ENCODE measurements at regions not wholly inside any gene's neighbourhood (a gene's known extent, or its start where the extent isn't known, plus 50 kb on each side); places are given as distances from the start of the nearest gene placed in this dataset.

GRCh38 chr4:61079976-61080375 is 120.2 kb upstream of the ADGRL3 start:
- Histone ChIP-seq H4K20me1 (ENCODE audit: control insufficient read depth, insufficient read depth) (no peaks in the 10 kb centered on the region), H3K79me2 (ENCODE audit: control insufficient read depth, insufficient read depth, low read length) (no peaks in the 10 kb centered on the region), H3K36me3 (ENCODE audit: control insufficient read depth in 2 of 2, insufficient read depth in 2 of 2, low read length in 1 of 2) (no peaks in the 10 kb centered on the region), H3K9me3 (replicated peaks; ENCODE audit: control insufficient read depth, insufficient read depth, low read length) (no peaks in the 10 kb centered on the region), H3K27me3 (replicated peaks in 1 of 2; ENCODE audit: control insufficient read depth in 2 of 2, insufficient read depth in 2 of 2, low read length in 1 of 2) (no peaks in the 10 kb centered on the region), H3K9ac (ENCODE audit: control insufficient read depth, insufficient read depth, low read length) (no peak overlapping the region), H2AFZ (ENCODE audit: control insufficient read depth, low read depth, low read length) (no peak overlapping the region), H3K4me1 (ENCODE audit: control insufficient read depth, insufficient read depth, low read length) (no peaks in the 10 kb centered on the region), H3K4me3 (no peak overlapping the region), H3K4me2 (ENCODE audit: control insufficient read depth, insufficient read depth) (no peak overlapping the region), H3K27ac (ENCODE audit: control insufficient read depth, insufficient read depth) (no peak overlapping the region)
- CTCF ChIA-PET: no interaction called here
- intact Hi-C loops (cut with micrococcal nuclease; ENCODE audit: unreplicated experiment): no loop called here
- in situ Hi-C loops (cut with MboI): no loop called here
- no peak for TF ChIP-seq REST (IDR thresholded peaks at IDR 0.05; ENCODE audit: low read depth, low read length)
- no peak for FAIRE-seq
- POLR2A ChIA-PET: no interaction called here
- RAD21 ChIA-PET (ENCODE audit: unreplicated experiment): no interaction called here
- ATAC-seq: no peak
- no TSS peak for BruUV-seq (replicated peaks)
- 23% methylated on average over 2 of the region's 2 CpGs for WGBS (ENCODE audit: insufficient coverage, insufficient replicate concordance, low lambda C conversion rate, missing lambda C conversion rate)
- no peak for DNase-seq (ENCODE audit: low read depth, low spot score)
- SMC1A ChIA-PET (ENCODE audit: uncharacterized antibody, unreplicated experiment): interaction anchor here (1.0 kb wide), 1 partner anchor 19 kb away, joined by 3 read pairs; no protein-coding TSS in a partner anchor

DNA sequence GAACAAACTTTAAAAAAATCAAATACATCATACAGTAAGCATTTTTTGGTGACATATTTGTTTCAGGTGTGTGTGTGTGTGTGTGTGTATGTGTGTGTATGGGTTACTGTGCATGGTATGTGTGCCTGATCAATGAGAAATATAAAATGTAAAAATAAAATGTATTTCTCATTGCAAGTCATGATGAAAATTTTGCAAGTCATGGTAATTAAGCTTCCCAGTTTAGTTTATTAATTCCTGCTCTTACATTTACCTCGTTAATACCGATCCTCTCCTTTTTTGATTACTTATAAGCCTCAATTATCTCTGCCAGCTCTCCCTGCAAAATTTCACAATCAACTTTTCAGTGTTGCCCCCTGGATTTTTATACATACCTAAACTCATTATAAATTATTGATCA is 114.6 kb upstream of the ADGRL3 start:
- ChIA-PET CTCF (no interaction called here), POLR2A (no interaction called here), RAD21 (ENCODE audit: unreplicated experiment) (no interaction called here), SMC1A (ENCODE audit: uncharacterized antibody, unreplicated experiment) (no interaction called here)
- H3K36me3 ChIP-seq (ENCODE audit: control insufficient read depth in 2 of 2, insufficient read depth in 2 of 2, low read length in 1 of 2): no peaks in the 10 kb centered on the region
- in situ Hi-C loops (cut with MboI): no loop called here
- no peaks in the 10 kb centered on the region for H3K27me3 ChIP-seq (replicated peaks in 1 of 2; ENCODE audit: control insufficient read depth in 2 of 2, insufficient read depth in 2 of 2, low read length in 1 of 2)
- H3K9me3 ChIP-seq (replicated peaks; ENCODE audit: control insufficient read depth, insufficient read depth, low read length): no peaks in the 10 kb centered on the region
- no peaks in the 10 kb centered on the region for H4K20me1 ChIP-seq (ENCODE audit: control insufficient read depth, insufficient read depth)
- intact Hi-C loops (cut with micrococcal nuclease; ENCODE audit: unreplicated experiment): no loop called here
- BruUV-seq (replicated peaks): no TSS peak
- no peak overlapping the region for H3K27ac ChIP-seq (ENCODE audit: control insufficient read depth, insufficient read depth)
- no peak overlapping the region for H3K4me2 ChIP-seq (ENCODE audit: control insufficient read depth, insufficient read depth)
- H3K79me2 ChIP-seq (ENCODE audit: control insufficient read depth, insufficient read depth, low read length): no peaks in the 10 kb centered on the region
- H2AFZ ChIP-seq (ENCODE audit: control insufficient read depth, low read depth, low read length): no peak overlapping the region
- 0% methylated on average over 2 of the region's 2 CpGs for WGBS (ENCODE audit: insufficient coverage, insufficient replicate concordance, low lambda C conversion rate, missing lambda C conversion rate)
- ATAC-seq (no peak), DNase-seq (ENCODE audit: low read depth, low spot score) (no peak), FAIRE-seq (no peak)
- no peaks in the 10 kb centered on the region for H3K4me1 ChIP-seq (ENCODE audit: control insufficient read depth, insufficient read depth, low read length)
- TF ChIP-seq POLR2AphosphoS2 (IDR thresholded peaks at IDR 0.05; ENCODE audit: low read depth, low read length): no peak
- H3K9ac ChIP-seq (ENCODE audit: control insufficient read depth, insufficient read depth, low read length): no peak overlapping the region
- H3K4me3 ChIP-seq: no peak overlapping the region

Measured in GM12878 (cell line).